ENCODE measurements at regions not wholly inside any gene's neighbourhood (a gene's known extent, or its start where the extent isn't known, plus 50 kb on each side); places are given as distances from the start of the nearest gene placed in this dataset.

DNA sequence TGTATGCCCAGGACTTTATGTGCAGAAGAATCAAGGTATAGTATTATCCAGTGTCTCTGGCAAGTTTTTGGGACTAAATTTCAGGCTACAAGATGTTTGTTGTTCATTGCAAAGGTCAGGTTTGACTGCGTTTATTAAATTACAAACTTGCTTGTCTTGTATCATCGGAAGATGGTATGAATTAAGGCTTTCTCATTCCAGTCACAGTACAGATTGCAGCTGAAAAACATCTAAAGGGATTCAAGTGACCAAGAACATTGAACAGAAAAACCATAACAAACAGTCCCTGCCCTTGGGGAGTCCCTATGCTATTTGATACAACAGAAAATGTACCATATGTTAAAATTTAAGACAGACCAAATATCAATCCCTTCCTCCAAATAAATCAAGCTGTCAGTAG lies 244.7 kb upstream of the TNC start:
- Histone ChIP-seq H3K27me3 (replicated peaks in 1 of 2; ENCODE audit: control insufficient read depth in 2 of 2, extremely low read depth in 1 of 2, insufficient read depth in 2 of 2, low read length in 1 of 2) (no peaks in the 10 kb centered on the region), H3K36me3 (ENCODE audit: control insufficient read depth in 2 of 2, extremely low read depth in 1 of 2, insufficient read depth in 1 of 2, low read length in 1 of 2) (no peaks in the 10 kb centered on the region), H3K4me3 (ENCODE audit: control insufficient read depth in 1 of 2, extremely low read depth in 1 of 2, low read length in 1 of 2) (no peak overlapping the region), H3K27ac (ENCODE audit: low read length) (no peak overlapping the region), H3K4me1 (ENCODE audit: control insufficient read depth in 1 of 2, extremely low read depth in 1 of 2, insufficient read depth in 2 of 2, low read length in 2 of 2) (no peaks in the 10 kb centered on the region), H3K9me3 (no peaks in the 10 kb centered on the region)
- no peak for ATAC-seq (replicated peaks in 1 of 4)
- ChIA-PET POLR2A (no interaction called here), CTCF (no interaction called here)
- WGBS (ENCODE audit: insufficient coverage): no CpG with 5 or more reads among the region's 2 CpGs
- Mint-ChIP-seq H3K36me3 (no peaks in the 10 kb centered on the region), H3K4me3 (no peak overlapping the region), H3K27me3 (peaks cover 0 to 23% of the 10 kb centered on the region in 2 donors), H3K9me3 (no peaks in the 10 kb centered on the region), H3K27ac (no peak overlapping the region), H3K4me1 (no peaks in the 10 kb centered on the region)
- DNase-seq: no peak

DNA sequence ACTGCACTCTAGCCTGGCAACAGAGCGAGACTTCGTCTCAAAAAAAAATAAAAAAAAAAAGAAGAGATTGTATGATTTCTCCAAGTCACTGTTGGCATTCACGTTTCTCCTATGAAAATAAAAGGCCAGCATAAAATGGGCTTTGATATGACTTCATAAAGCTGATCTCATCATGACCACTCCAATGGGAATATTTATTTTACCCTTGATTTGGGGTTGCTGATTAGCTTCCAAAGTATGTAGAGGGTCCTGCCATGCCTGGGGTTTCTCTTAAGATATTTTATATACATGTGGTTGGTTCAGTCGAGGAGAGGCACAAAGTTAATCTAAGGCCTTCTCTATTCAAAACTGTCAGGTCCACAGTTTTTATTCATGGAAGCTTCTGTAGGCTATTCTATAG lies 247.0 kb upstream of the TNC start:
- H3K36me3 ChIP-seq (ENCODE audit: control insufficient read depth in 2 of 2, extremely low read depth in 1 of 2, insufficient read depth in 1 of 2, low read length in 1 of 2): no peaks in the 10 kb centered on the region
- no peak for DNase-seq

DNA sequence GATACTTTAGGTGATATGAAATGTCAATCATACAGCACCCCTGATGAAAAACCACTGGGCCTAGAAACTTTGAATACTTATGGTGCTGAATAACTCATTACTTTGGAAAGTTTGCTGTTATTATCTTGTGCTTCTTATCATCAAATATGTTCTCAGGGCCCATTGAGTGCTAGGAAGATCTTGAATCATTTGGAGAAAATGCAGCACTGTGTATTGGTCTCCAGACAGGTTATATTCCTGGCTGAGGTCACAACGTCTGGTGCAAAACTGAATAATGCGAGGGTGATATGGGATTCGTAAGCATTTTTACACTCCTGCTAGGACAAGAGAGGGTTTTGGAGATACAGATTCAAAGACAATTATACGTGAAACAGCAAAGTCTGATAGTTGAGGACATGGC lies 249.4 kb upstream of the TNC start:
- Mint-ChIP-seq H3K27me3 (peaks cover 0 to 22% of the 10 kb centered on the region in 2 donors), H3K36me3 (no peaks in the 10 kb centered on the region), H3K4me1 (no peaks in the 10 kb centered on the region), H3K4me3 (no peak overlapping the region), H3K27ac (no peak overlapping the region), H3K9me3 (peaks cover 0 to 4% (median 0%) of the 10 kb centered on the region in 3 donors)
- no peak overlapping the region for H3K4me3 ChIP-seq (ENCODE audit: control insufficient read depth in 1 of 2, extremely low read depth in 1 of 2, low read length in 1 of 2)
- ChIA-PET POLR2A (no interaction called here), CTCF (no interaction called here)
- H3K9me3 ChIP-seq: no peaks in the 10 kb centered on the region
- no peak for ATAC-seq (replicated peaks in 1 of 4)
- no peak for DNase-seq
- no peaks in the 10 kb centered on the region for H3K36me3 ChIP-seq (ENCODE audit: control insufficient read depth in 2 of 2, extremely low read depth in 1 of 2, insufficient read depth in 1 of 2, low read length in 1 of 2)
- no peak overlapping the region for H3K27ac ChIP-seq (ENCODE audit: low read length)
- no peaks in the 10 kb centered on the region for H3K4me1 ChIP-seq (ENCODE audit: control insufficient read depth in 1 of 2, extremely low read depth in 1 of 2, insufficient read depth in 2 of 2, low read length in 2 of 2)
- WGBS (ENCODE audit: insufficient coverage): 86% methylated on average over 1 of the region's 4 CpGs
- H3K27me3 ChIP-seq (replicated peaks in 1 of 2; ENCODE audit: control insufficient read depth in 2 of 2, extremely low read depth in 1 of 2, insufficient read depth in 2 of 2, low read length in 1 of 2): peaks cover 0 to 2% of the 10 kb centered on the region in 2 experiments

More for the DNA sequence above, 247.0 kb upstream of the TNC start:
- H3K27ac Mint-ChIP-seq: no peak overlapping the region
- Histone ChIP-seq H3K27ac (ENCODE audit: low read length) (no peak overlapping the region), H3K4me1 (ENCODE audit: control insufficient read depth in 1 of 2, extremely low read depth in 1 of 2, insufficient read depth in 2 of 2, low read length in 2 of 2) (no peaks in the 10 kb centered on the region), H3K4me3 (ENCODE audit: control insufficient read depth in 1 of 2, extremely low read depth in 1 of 2, low read length in 1 of 2) (no peak overlapping the region), H3K27me3 (replicated peaks in 1 of 2; ENCODE audit: control insufficient read depth in 2 of 2, extremely low read depth in 1 of 2, insufficient read depth in 2 of 2, low read length in 1 of 2) (peaks cover 0 to 2% of the 10 kb centered on the region in 2 experiments), H3K9me3 (no peaks in the 10 kb centered on the region)
- WGBS (ENCODE audit: insufficient coverage): no CpG with 5 or more reads among the region's 4 CpGs
- no peak overlapping the region for H3K4me3 Mint-ChIP-seq
- H3K9me3 Mint-ChIP-seq: no peaks in the 10 kb centered on the region
- no peaks in the 10 kb centered on the region for H3K4me1 Mint-ChIP-seq
- no peaks in the 10 kb centered on the region for H3K36me3 Mint-ChIP-seq
- peaks cover 0 to 26% of the 10 kb centered on the region in 2 donors for H3K27me3 Mint-ChIP-seq
- ChIA-PET CTCF (interaction anchor here in 1 of 2 donors (0.6 kb wide), 1 partner anchor 146 kb away, joined by 4 read pairs; no protein-coding TSS in a partner anchor), POLR2A (no interaction called here)
- ATAC-seq (replicated peaks in 1 of 4): no peak

DNA sequence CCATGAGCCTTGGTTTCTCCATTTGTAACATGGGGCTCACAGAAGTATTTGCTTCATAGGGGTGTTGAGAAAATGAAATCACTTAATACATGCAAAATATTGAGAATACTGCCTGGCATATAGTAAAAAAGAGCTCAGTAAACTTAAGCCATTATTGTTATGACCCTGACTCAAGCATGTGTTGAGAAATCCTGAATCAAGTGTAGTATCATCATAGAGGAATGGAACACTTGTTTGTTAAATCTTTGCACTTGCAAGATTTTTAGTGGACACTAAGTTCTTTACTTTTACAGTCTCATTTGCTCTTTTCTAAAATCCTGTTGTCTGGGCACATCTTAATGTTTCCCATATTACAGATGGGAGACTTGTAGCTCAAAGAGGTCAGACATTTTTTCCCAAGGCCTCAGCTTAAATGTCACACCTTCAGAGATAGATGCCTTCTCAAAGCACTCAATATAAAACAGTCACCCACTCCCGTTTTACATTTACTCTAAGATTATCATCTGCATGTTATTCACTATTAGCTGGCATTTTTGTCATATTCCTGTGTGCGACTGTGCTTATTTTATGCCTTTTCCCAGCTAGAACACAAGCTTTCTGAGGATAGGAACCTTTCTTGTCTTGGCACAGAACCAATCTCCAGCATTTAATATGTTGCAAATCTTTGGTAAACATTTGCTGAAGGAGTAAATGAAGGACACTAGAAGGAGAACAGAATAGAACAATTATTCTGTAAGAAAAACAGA lies 250.0 kb upstream of the TNC start:
- no peak for DNase-seq
- POLR2A ChIA-PET: no interaction called here
- peaks cover 0 to 4% (median 0%) of the 10 kb centered on the region in 3 donors for H3K9me3 Mint-ChIP-seq
- Histone ChIP-seq H3K27ac (ENCODE audit: low read length) (no peak overlapping the region), H3K27me3 (replicated peaks in 1 of 2; ENCODE audit: control insufficient read depth in 2 of 2, extremely low read depth in 1 of 2, insufficient read depth in 2 of 2, low read length in 1 of 2) (peaks cover 0 to 2% of the 10 kb centered on the region in 2 experiments), H3K9me3 (no peaks in the 10 kb centered on the region), H3K4me1 (ENCODE audit: control insufficient read depth in 1 of 2, extremely low read depth in 1 of 2, insufficient read depth in 2 of 2, low read length in 2 of 2) (no peaks in the 10 kb centered on the region), H3K4me3 (ENCODE audit: control insufficient read depth in 1 of 2, extremely low read depth in 1 of 2, low read length in 1 of 2) (no peak overlapping the region), H3K36me3 (ENCODE audit: control insufficient read depth in 2 of 2, extremely low read depth in 1 of 2, insufficient read depth in 1 of 2, low read length in 1 of 2) (no peaks in the 10 kb centered on the region)
- no peak overlapping the region for H3K4me3 Mint-ChIP-seq
- H3K27ac Mint-ChIP-seq: no peak overlapping the region
- no peak for ATAC-seq (replicated peaks in 1 of 4)
- H3K4me1 Mint-ChIP-seq: no peaks in the 10 kb centered on the region
- 20% methylated on average over 1 of the region's 2 CpGs for WGBS (ENCODE audit: insufficient coverage)
- peaks cover 0 to 20% of the 10 kb centered on the region in 2 donors for H3K27me3 Mint-ChIP-seq
- CTCF ChIA-PET: no interaction called here
- H3K36me3 Mint-ChIP-seq: no peaks in the 10 kb centered on the region

DNA sequence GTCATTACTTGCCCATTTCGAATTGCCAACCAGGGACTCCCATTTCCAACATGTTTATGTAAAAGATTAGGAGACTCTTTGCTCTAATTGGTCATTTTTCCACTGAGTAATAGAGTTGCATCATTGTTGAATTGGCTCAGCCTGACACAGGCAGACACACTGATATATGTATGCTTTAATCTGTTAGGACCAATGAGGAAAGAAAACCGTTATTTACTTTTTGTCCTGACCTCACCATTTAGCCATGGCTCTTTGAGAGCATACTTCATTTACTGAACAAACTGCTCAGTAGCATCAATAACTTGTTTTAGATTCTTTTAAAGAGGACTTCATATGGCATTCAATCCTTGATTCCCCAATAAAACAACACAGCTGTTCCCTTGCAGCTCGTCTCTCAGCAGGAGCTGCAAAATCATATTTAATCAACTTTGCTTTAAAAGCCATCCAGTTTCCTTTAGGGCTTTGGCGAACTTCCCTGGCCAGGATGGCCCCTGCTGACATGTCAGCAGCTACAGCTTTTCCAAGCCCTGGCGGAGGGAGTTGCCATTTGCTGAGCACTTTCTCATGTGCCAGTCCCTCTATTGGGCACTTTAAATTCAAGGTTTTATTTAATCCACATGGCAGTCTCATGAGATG lies 251.5 kb upstream of the TNC start:
- Mint-ChIP-seq H3K27me3 (peaks cover 0 to 16% of the 10 kb centered on the region in 2 donors), H3K27ac (no peak overlapping the region), H3K9me3 (peaks cover 0 to 4% (median 0%) of the 10 kb centered on the region in 3 donors), H3K4me3 (no peak overlapping the region), H3K36me3 (no peaks in the 10 kb centered on the region), H3K4me1 (no peaks in the 10 kb centered on the region)
- no peak overlapping the region for H3K4me3 ChIP-seq (ENCODE audit: control insufficient read depth in 1 of 2, extremely low read depth in 1 of 2, low read length in 1 of 2)
- 55% methylated on average over 2 of the region's 5 CpGs for WGBS (ENCODE audit: insufficient coverage)
- CTCF ChIA-PET: no interaction called here
- no peaks in the 10 kb centered on the region for H3K36me3 ChIP-seq (ENCODE audit: control insufficient read depth in 2 of 2, extremely low read depth in 1 of 2, insufficient read depth in 1 of 2, low read length in 1 of 2)
- H3K9me3 ChIP-seq: no peaks in the 10 kb centered on the region
- H3K4me1 ChIP-seq (ENCODE audit: control insufficient read depth in 1 of 2, extremely low read depth in 1 of 2, insufficient read depth in 2 of 2, low read length in 2 of 2): no peaks in the 10 kb centered on the region
- POLR2A ChIA-PET: no interaction called here
- ATAC-seq (replicated peaks in 1 of 4) (no peak), DNase-seq (no peak)
- peaks cover 0 to 2% of the 10 kb centered on the region in 2 experiments for H3K27me3 ChIP-seq (replicated peaks in 1 of 2; ENCODE audit: control insufficient read depth in 2 of 2, extremely low read depth in 1 of 2, insufficient read depth in 2 of 2, low read length in 1 of 2)
- H3K27ac ChIP-seq (ENCODE audit: low read length): no peak overlapping the region

DNA sequence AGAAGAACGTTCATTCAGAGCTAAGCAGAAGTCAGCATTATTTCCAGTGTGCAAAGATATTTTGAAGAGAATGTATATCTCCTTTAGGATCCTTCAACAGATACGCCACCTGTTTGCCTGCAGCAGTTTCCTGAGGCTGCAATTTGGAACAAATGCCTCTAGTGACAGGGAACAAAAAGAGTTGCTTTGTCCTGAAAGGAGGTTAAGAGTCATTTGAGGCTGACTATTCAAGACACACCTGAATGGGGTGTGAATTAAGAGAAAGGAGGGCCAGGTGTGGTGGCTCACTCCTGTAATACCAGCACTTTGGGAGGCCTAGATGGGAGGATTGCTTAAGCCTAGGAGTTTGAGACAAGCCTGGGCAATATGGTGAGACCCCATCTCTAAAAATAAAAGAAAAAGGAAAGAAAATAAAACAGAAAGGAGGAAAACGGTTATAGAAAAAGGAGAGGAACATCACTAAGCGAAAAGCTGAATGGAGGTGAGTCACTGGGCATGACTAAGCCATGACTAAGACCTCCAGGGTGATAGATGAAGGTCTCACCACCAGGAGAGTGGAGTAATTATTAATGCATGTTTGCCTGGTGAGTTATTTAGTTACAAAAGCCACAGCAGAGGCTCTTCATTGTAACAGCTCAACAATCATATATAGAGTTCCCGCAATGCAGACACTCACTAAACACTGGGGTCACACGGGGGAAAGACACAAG lies 255.2 kb upstream of the TNC start:
- CTCF ChIA-PET: no interaction called here
- DNase-seq (no peak), ATAC-seq (replicated peaks in 1 of 4) (no peak)
- Histone ChIP-seq H3K4me3 (ENCODE audit: control insufficient read depth in 1 of 2, extremely low read depth in 1 of 2, low read length in 1 of 2) (no peak overlapping the region), H3K9me3 (no peaks in the 10 kb centered on the region), H3K4me1 (ENCODE audit: control insufficient read depth in 1 of 2, extremely low read depth in 1 of 2, insufficient read depth in 2 of 2, low read length in 2 of 2) (no peaks in the 10 kb centered on the region), H3K36me3 (ENCODE audit: control insufficient read depth in 2 of 2, extremely low read depth in 1 of 2, insufficient read depth in 1 of 2, low read length in 1 of 2) (no peaks in the 10 kb centered on the region), H3K27me3 (replicated peaks in 1 of 2; ENCODE audit: control insufficient read depth in 2 of 2, extremely low read depth in 1 of 2, insufficient read depth in 2 of 2, low read length in 1 of 2) (peaks cover 0 to 2% of the 10 kb centered on the region in 2 experiments), H3K27ac (ENCODE audit: low read length) (no peak overlapping the region)
- no peaks in the 10 kb centered on the region for H3K4me1 Mint-ChIP-seq
- H3K4me3 Mint-ChIP-seq: no peak overlapping the region
- peaks cover 0 to 4% (median 0%) of the 10 kb centered on the region in 3 donors for H3K9me3 Mint-ChIP-seq
- H3K27ac Mint-ChIP-seq: no peak overlapping the region
- WGBS (ENCODE audit: insufficient coverage): 100% methylated on average over 1 of the region's 6 CpGs
- POLR2A ChIA-PET: no interaction called here
- peaks cover 0 to 3% of the 10 kb centered on the region in 2 donors for H3K27me3 Mint-ChIP-seq
- H3K36me3 Mint-ChIP-seq: no peaks in the 10 kb centered on the region

Measured in T-cell (primary cell).